ENCODE measurements at regions not wholly inside any gene's neighbourhood (a gene's known extent, or its start where the extent isn't known, plus 50 kb on each side); places are given as distances from the start of the nearest gene placed in this dataset.

GRCh38 chr5:96584712-96585111, 77.5 kb upstream of the CAST start:
- Histone ChIP-seq H3K9me2 (ENCODE audit: insufficient read depth) (no peaks in the 10 kb centered on the region), H3K4me3 (replicated peaks in 1 of 2; ENCODE audit: low read depth in 1 of 2, low read length in 2 of 2) (no peak overlapping the region), H4K20me1 (ENCODE audit: insufficient read depth) (no peaks in the 10 kb centered on the region), H3K4me2 (ENCODE audit: low read length) (no peak overlapping the region), H3K9me3 (ENCODE audit: control insufficient read depth in 1 of 2, insufficient read depth in 1 of 2, low read depth in 1 of 2, low read length in 2 of 2) (no peaks in the 10 kb centered on the region), H3K27me3 (ENCODE audit: insufficient read depth, low read length) (peaks cover 4% of the 10 kb centered on the region; the same call in 1 of the 2 replicates), H3K4me1 (ENCODE audit: control insufficient read depth in 1 of 2, insufficient read depth in 2 of 2, low read length in 2 of 2) (peaks cover 0 to 4% of the 10 kb centered on the region in 2 experiments; a peak in 1 of 4 replicates), H3K79me2 (ENCODE audit: insufficient read depth, low read length) (no peaks in the 10 kb centered on the region), H3K9ac (ENCODE audit: low read length) (no peak overlapping the region), H2AFZ (ENCODE audit: low read depth, low read length, poor library complexity, severe bottlenecking) (no peak overlapping the region), H3K27ac (ENCODE audit: low read depth, low read length) (no peak overlapping the region), H3K36me3 (ENCODE audit: control insufficient read depth in 1 of 2, insufficient read depth in 2 of 2, low read length in 2 of 2) (no peaks in the 10 kb centered on the region)
- ChIA-PET CTCF (no interaction called here), POLR2A (no interaction called here), RAD21 (ENCODE audit: low non-redundant PET in 1 of 2, low total read pairs in 2 of 2, uncharacterized antibody in 2 of 2, unreplicated experiment in 2 of 2) (no interaction called here)
- ATAC-seq (no peak), DNase-seq (ENCODE audit: low read depth, low spot score) (no peak)
- no peak for TF ChIP-seq CBX3 (IDR thresholded peaks at IDR 0.05; ENCODE audit: low read depth)
- TF ChIP-seq, protein P1, sequence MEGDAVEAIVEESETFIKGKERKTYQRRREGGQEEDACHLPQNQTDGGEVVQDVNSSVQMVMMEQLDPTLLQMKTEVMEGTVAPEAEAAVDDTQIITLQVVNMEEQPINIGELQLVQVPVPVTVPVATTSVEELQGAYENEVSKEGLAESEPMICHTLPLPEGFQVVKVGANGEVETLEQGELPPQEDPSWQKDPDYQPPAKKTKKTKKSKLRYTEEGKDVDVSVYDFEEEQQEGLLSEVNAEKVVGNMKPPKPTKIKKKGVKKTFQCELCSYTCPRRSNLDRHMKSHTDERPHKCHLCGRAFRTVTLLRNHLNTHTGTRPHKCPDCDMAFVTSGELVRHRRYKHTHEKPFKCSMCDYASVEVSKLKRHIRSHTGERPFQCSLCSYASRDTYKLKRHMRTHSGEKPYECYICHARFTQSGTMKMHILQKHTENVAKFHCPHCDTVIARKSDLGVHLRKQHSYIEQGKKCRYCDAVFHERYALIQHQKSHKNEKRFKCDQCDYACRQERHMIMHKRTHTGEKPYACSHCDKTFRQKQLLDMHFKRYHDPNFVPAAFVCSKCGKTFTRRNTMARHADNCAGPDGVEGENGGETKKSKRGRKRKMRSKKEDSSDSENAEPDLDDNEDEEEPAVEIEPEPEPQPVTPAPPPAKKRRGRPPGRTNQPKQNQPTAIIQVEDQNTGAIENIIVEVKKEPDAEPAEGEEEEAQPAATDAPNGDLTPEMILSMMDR (IDR thresholded peaks at IDR 0.05 in 2 of 3, conservative IDR thresholded peaks at IDR 0.05 in 1 of 3; ENCODE audit: borderline replicate concordance in 1 of 3, insufficient read depth in 1 of 3, low read depth in 2 of 3, low read length in 2 of 3): no peak
- TF ChIP-seq MAX (IDR thresholded peaks at IDR 0.05): no peak
- TF ChIP-seq ELF1 (IDR thresholded peaks at IDR 0.05; ENCODE audit: borderline replicate concordance, low read depth): no peak
- TF ChIP-seq EZH2 (IDR thresholded peaks at IDR 0.05): no peak
- TF ChIP-seq, protein P2, sequence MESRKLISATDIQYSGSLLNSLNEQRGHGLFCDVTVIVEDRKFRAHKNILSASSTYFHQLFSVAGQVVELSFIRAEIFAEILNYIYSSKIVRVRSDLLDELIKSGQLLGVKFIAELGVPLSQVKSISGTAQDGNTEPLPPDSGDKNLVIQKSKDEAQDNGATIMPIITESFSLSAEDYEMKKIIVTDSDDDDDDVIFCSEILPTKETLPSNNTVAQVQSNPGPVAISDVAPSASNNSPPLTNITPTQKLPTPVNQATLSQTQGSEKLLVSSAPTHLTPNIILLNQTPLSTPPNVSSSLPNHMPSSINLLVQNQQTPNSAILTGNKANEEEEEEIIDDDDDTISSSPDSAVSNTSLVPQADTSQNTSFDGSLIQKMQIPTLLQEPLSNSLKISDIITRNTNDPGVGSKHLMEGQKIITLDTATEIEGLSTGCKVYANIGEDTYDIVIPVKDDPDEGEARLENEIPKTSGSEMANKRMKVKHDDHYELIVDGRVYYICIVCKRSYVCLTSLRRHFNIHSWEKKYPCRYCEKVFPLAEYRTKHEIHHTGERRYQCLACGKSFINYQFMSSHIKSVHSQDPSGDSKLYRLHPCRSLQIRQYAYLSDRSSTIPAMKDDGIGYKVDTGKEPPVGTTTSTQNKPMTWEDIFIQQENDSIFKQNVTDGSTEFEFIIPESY (IDR thresholded peaks at IDR 0.05; ENCODE audit: extremely low read depth, insufficient replicate concordance, low read length): no peak
- no peak for TF ChIP-seq FOSL1 (IDR thresholded peaks at IDR 0.05; ENCODE audit: low read depth)
- BruUV-seq (replicated peaks): no TSS peak
- intact Hi-C loops (cut with micrococcal nuclease): no loop called here

All from HCT116 (cell line).